ENCODE measurements at regions not wholly inside any gene's neighbourhood (a gene's known extent, or its start where the extent isn't known, plus 50 kb on each side); places are given as distances from the start of the nearest gene placed in this dataset.

DNA sequence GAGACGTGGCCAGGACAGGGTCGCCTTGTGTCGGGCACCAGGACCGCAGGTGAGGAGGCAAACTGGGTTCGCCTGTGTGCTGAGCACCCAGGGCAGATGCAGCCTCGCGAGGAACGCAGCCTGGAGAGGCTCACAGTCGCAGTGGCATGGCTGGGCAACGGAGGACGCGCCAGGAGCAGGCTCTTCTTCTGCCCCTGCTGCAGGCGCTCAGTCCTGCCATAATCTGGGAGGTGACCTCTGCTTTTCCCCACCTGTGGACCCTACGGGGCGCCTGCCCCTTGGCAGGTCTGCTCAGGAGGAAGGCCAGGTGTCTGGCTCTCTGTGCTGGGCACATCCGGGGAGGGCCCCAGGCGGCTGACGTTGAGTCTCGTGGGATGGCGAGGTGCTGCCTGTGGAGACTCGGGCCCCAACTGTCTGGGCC, 1136.2 kb downstream of the BRD1 start:
- TF ChIP-seq, protein P1, sequence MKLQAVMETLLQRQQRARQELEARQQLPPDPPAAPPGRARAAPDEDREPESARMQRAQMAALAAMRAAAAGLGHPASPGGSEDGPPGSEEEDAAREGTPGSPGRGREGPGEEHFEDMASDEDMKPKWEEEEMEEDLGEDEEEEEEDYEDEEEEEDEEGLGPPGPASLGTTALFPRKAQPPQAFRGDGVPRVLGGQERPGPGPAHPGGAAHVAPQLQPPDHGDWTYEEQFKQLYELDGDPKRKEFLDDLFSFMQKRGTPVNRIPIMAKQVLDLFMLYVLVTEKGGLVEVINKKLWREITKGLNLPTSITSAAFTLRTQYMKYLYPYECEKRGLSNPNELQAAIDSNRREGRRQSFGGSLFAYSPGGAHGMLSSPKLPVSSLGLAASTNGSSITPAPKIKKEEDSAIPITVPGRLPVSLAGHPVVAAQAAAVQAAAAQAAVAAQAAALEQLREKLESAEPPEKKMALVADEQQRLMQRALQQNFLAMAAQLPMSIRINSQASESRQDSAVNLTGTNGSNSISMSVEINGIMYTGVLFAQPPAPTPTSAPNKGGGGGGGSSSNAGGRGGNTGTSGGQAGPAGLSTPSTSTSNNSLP (IDR thresholded peaks at IDR 0.05; ENCODE audit: low read depth, low read length) = no peak
- TF ChIP-seq ZNF274 (CRISPR knock-in tag; IDR thresholded peaks at IDR 0.05) (no peak), ELF3 (CRISPR knock-in tag; IDR thresholded peaks at IDR 0.05) (no peak), STAT5B (CRISPR knock-in tag; IDR thresholded peaks at IDR 0.05) (no peak), POLR2A (IDR thresholded peaks at IDR 0.05; ENCODE audit: insufficient read depth in 1 of 2, low read depth in 2 of 2, low read length in 2 of 2) (no peak)

All from HepG2 (cell line).